Panc1 (cell line): ENCODE measurements at regions not wholly inside any gene's neighbourhood (a gene's known extent, or its start where the extent isn't known, plus 50 kb on each side); places are given as distances from the start of the nearest gene placed in this dataset.

ENCODE experiments used
- CTCF ChIP-seq: fragments of 450-650 bp; IDR thresholded peaks from 2 replicates; pipeline ENCODE4 v1.5.1; 2017; ENCODE audit warnings: mild to moderate bottlenecking
- REST ChIP-seq, 2 experiments: IDR thresholded peaks; 2 replicates each; pipeline ENCODE4 v1.6.1; 2011 to 2012; ENCODE audit warnings: low read depth in 2 of 2, control low read depth in 1 of 2, low read length in 1 of 2, mild to moderate bottlenecking in 1 of 2, moderate library complexity in 1 of 2; ENCODE audit not compliant: insufficient read depth in 1 of 2
- TCF7L2 ChIP-seq: IDR thresholded peaks from 2 replicates; pipeline ENCODE4 v1.6.1; 2011; ENCODE audit warnings: mild to moderate bottlenecking, low read depth, low read length, inconsistent platforms

- TF ChIP-seq TCF7L2 (no peak), CTCF (no peak), REST (IDR thresholded peaks at IDR 0.05; ENCODE audit: insufficient read depth in 1 of 2, low read depth in 2 of 2, low read length in 1 of 2) (no peak)
These were observed 649.6 kb downstream of the REEP3 start for GRCh38 chr10:64170791-64171190.
